ENCODE measurements at regions not wholly inside any gene's neighbourhood (a gene's known extent, or its start where the extent isn't known, plus 50 kb on each side); places are given as distances from the start of the nearest gene placed in this dataset.

- TF ChIP-seq ZNF70 (CRISPR knock-in tag; IDR thresholded peaks at IDR 0.05) (no peak), ESRRG (CRISPR knock-in tag; IDR thresholded peaks at IDR 0.05) (no peak)
- TF ChIP-seq, protein P1, sequence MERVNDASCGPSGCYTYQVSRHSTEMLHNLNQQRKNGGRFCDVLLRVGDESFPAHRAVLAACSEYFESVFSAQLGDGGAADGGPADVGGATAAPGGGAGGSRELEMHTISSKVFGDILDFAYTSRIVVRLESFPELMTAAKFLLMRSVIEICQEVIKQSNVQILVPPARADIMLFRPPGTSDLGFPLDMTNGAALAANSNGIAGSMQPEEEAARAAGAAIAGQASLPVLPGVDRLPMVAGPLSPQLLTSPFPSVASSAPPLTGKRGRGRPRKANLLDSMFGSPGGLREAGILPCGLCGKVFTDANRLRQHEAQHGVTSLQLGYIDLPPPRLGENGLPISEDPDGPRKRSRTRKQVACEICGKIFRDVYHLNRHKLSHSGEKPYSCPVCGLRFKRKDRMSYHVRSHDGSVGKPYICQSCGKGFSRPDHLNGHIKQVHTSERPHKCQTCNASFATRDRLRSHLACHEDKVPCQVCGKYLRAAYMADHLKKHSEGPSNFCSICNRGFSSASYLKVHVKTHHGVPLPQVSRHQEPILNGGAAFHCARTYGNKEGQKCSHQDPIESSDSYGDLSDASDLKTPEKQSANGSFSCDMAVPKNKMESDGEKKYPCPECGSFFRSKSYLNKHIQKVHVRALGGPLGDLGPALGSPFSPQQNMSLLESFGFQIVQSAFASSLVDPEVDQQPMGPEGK (CRISPR knock-in tag; IDR thresholded peaks at IDR 0.05; ENCODE audit: borderline replicate concordance): no peak
Measured at GRCh38 chr2:150219861-150220260, 267.6 kb downstream of the RND3 start (continued).

- no peak for ATAC-seq
- TF ChIP-seq GLIS3 (CRISPR knock-in tag; IDR thresholded peaks at IDR 0.05): no peak
Measured at GRCh38 chr2:150215041-150215440, 272.4 kb downstream of the RND3 start.

DNA sequence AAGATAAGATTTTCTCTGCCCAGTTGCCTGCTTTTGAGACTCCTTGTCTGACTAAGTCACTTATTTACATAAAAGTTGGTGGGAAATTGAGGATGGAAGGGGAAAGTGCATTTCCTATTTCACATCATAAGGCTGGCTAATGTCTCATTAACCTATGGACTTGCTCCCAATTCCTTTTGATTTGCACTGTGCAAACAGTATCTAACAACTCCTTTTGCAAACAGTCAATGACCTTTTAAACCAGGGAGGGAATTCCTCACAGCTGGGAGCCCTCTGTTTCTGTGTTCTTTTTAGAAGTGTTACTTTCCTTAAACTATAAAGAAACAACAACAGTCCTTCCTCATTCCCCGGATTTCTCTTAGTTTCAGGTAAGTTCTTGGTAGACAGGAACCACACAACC is 272.8 kb downstream of the RND3 start:
- TF ChIP-seq, protein P1 (CRISPR knock-in tag; IDR thresholded peaks at IDR 0.05; ENCODE audit: borderline replicate concordance): no peak
- TF ChIP-seq ESRRG (CRISPR knock-in tag; IDR thresholded peaks at IDR 0.05) (no peak), CSRNP3 (CRISPR knock-in tag; IDR thresholded peaks at IDR 0.05) (no peak)
- ATAC-seq: no peak

GRCh38 chr2:150212722-150213171 is 274.7 kb downstream of the RND3 start:
- TF ChIP-seq ZFP30 (CRISPR knock-in tag; IDR thresholded peaks at IDR 0.05) (no peak), ZNF70 (CRISPR knock-in tag; IDR thresholded peaks at IDR 0.05) (no peak), BACH2 (CRISPR knock-in tag; IDR thresholded peaks at IDR 0.05; ENCODE audit: borderline replicate concordance) (no peak), GLIS3 (CRISPR knock-in tag; IDR thresholded peaks at IDR 0.05) (no peak), SNAI2 (CRISPR knock-in tag; IDR thresholded peaks at IDR 0.05) (no peak), RARB (CRISPR knock-in tag; IDR thresholded peaks at IDR 0.05) (no peak), PPARA (CRISPR knock-in tag; IDR thresholded peaks at IDR 0.05; ENCODE audit: borderline replicate concordance) (no peak), ZNF8 (CRISPR knock-in tag; IDR thresholded peaks at IDR 0.05) (no peak), CSDC2 (CRISPR knock-in tag; IDR thresholded peaks at IDR 0.05) (no peak), ZFP3 (CRISPR knock-in tag; IDR thresholded peaks at IDR 0.05) (no peak), ARNTL (CRISPR knock-in tag; IDR thresholded peaks at IDR 0.05; ENCODE audit: borderline replicate concordance, low read depth) (no peak), ZC3H10 (CRISPR knock-in tag; IDR thresholded peaks at IDR 0.05) (no peak), ISL1 (CRISPR knock-in tag; IDR thresholded peaks at IDR 0.05) (no peak)
- TF ChIP-seq, protein P2, sequence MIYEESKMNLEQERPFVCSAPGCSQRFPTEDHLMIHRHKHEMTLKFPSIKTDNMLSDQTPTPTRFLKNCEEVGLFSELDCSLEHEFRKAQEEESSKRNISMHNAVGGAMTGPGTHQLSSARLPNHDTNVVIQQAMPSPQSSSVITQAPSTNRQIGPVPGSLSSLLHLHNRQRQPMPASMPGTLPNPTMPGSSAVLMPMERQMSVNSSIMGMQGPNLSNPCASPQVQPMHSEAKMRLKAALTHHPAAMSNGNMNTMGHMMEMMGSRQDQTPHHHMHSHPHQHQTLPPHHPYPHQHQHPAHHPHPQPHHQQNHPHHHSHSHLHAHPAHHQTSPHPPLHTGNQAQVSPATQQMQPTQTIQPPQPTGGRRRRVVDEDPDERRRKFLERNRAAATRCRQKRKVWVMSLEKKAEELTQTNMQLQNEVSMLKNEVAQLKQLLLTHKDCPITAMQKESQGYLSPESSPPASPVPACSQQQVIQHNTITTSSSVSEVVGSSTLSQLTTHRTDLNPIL (CRISPR knock-in tag; IDR thresholded peaks at IDR 0.05; ENCODE audit: low read depth): no peak
- TF ChIP-seq, protein P1 (CRISPR knock-in tag; IDR thresholded peaks at IDR 0.05; ENCODE audit: borderline replicate concordance): no peak

GRCh38 chr2:150211164-150211631 is 276.3 kb downstream of the RND3 start:
- ATAC-seq: no peak; the same call in 2 of the 3 replicates
- no peak for TF ChIP-seq ZNF565 (CRISPR knock-in tag; conservative IDR thresholded peaks at IDR 0.05; ENCODE audit: low read depth)
- TF ChIP-seq OSR1 (CRISPR knock-in tag; IDR thresholded peaks at IDR 0.05): no peak
- TF ChIP-seq ZFP30 (CRISPR knock-in tag; IDR thresholded peaks at IDR 0.05): no peak
- TF ChIP-seq TCF4 (CRISPR knock-in tag; IDR thresholded peaks at IDR 0.05; ENCODE audit: borderline replicate concordance): no peak
- TF ChIP-seq ZFP3 (CRISPR knock-in tag; IDR thresholded peaks at IDR 0.05): no peak
- no peak for TF ChIP-seq ESRRG (CRISPR knock-in tag; IDR thresholded peaks at IDR 0.05)
- TF ChIP-seq CSRNP3 (CRISPR knock-in tag; IDR thresholded peaks at IDR 0.05): no peak
- no peak for TF ChIP-seq ZNF8 (CRISPR knock-in tag; IDR thresholded peaks at IDR 0.05)
- TF ChIP-seq, protein P1 (CRISPR knock-in tag; IDR thresholded peaks at IDR 0.05; ENCODE audit: borderline replicate concordance): no peak

More at GRCh38 chr2:150212722-150213171, 274.7 kb downstream of the RND3 start:
- ATAC-seq: peak; percentile 39; the same call in 2 of the 3 replicates

Measured in SK-N-SH treated with all-trans-retinoic acid at 6 μM for 48 hours (cell line).